Fibroblast of the aortic adventitia (primary cell): ENCODE measurements at regions not wholly inside any gene's neighbourhood (a gene's known extent, or its start where the extent isn't known, plus 50 kb on each side); places are given as distances from the start of the nearest gene placed in this dataset.
A peak's percentile ranks its signal among the peaks of the same experiment; 100 is the strongest.

Source experiments
- DNase-seq: peaks from one replicate; pipeline ENCODE4 v3.0.0-alpha.2; 2010; ENCODE audit warnings: low read depth
- H3K4me3 ChIP-seq: 2 replicates; pipeline ENCODE4 v1.5.1; 2011; ENCODE audit warnings: low read depth, mild to moderate bottlenecking, control low read depth, low read length, moderate library complexity
- TF ChIP-seq, protein P1 (sequence below): IDR thresholded peaks from 2 replicates; pipeline ENCODE4 v1.5.1; 2011; ENCODE audit warnings: mild to moderate bottlenecking, low read length, control low read depth, inconsistent platforms; ENCODE audit not compliant: insufficient read depth

DNA sequence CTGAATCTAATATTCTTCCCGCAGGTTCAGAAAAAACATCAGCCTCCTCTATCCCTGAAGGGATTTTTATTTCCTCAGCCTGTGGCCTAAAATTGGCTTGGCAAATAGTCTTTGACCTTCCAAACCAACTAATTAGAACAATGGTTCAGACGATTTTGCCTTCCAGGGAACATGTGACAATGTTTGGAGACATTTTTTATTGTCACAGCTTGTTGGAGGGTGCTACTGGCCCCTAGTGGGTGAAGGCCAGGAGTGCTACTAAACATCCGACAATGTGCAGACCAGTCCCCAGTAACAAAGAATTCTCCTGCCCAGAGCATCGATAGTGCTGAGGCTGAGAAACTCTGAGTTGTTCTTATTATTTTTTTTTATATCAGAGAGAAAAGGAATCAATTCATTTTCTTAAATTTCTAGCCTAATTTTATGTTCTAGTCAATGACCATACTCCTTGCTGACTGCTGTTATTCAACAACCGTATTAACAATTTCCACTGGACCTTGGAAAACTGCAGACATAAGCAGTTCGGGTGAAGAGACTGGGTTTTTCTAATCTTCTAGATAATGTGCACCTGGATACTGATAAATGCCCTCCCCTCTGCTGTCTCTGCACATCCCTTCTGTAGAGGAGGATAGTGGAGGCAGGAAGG lies 280.7 kb downstream of the LMX1A start:
- DNase-seq: peak; percentile 33
- TF ChIP-seq, protein P1, sequence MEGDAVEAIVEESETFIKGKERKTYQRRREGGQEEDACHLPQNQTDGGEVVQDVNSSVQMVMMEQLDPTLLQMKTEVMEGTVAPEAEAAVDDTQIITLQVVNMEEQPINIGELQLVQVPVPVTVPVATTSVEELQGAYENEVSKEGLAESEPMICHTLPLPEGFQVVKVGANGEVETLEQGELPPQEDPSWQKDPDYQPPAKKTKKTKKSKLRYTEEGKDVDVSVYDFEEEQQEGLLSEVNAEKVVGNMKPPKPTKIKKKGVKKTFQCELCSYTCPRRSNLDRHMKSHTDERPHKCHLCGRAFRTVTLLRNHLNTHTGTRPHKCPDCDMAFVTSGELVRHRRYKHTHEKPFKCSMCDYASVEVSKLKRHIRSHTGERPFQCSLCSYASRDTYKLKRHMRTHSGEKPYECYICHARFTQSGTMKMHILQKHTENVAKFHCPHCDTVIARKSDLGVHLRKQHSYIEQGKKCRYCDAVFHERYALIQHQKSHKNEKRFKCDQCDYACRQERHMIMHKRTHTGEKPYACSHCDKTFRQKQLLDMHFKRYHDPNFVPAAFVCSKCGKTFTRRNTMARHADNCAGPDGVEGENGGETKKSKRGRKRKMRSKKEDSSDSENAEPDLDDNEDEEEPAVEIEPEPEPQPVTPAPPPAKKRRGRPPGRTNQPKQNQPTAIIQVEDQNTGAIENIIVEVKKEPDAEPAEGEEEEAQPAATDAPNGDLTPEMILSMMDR: peak; percentile 71
- H3K4me3 ChIP-seq: no peak overlapping the region

DNA sequence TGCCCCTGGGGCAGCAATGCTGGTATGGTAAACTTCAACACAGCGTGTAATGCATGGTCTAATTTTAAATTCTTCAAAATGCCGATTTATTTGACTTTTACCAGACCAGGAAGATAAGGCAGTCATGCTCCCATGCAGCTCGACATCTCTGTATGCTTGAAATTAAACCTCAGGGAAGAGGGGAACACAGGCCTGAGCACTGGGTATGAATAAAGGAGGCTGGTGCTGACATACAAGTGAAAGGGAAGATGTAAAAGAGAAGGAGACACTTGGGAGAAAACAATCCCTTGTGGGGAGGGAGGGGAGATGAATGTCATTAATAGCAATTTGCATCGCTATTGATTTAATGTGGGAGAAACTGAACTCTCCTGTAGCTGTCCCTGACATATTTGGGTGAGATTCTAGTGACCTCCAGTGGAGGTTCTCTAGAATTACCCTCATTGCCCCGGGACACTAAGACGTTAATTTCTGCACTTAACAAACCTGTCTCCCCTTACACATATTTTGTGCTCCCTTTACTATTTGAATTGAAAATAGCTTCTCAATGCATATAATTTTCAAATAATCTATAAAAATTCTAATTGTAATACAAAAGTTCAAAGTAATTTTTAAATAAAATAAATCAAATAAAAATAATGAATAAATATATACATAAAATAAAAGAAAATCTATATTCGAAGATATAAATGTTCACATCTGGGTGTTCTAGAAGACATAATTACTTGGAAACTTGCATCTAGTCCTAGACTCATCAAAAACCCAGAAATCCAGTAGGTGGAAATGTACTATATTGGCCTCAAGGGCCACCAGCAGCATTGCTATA lies 283.1 kb downstream of the LMX1A start:
- H3K4me3 ChIP-seq: no peak overlapping the region
- TF ChIP-seq, protein P1: peak; percentile 81
- DNase-seq: peak; percentile 73

DNA sequence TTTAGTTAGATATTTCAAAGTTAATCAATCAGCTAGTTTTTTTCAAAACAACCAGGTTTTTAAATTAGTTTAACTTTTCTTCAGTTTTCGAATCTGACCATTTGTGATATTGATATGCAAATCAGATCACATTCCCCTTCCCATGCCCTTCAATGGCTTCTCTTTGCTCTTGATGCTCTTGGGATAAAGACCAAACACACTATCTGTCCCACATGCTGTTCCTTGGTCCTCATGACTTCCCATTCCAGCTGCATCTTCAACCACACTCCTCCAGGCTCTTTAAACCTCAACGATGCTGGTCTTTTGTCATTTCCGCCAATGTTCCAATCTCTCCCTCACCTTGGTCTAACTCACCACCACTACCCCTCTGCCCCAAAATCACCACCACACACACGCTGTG lies 285.8 kb downstream of the LMX1A start:
- DNase-seq: no peak
- no peak overlapping the region for H3K4me3 ChIP-seq
- TF ChIP-seq, protein P1: no peak

DNA sequence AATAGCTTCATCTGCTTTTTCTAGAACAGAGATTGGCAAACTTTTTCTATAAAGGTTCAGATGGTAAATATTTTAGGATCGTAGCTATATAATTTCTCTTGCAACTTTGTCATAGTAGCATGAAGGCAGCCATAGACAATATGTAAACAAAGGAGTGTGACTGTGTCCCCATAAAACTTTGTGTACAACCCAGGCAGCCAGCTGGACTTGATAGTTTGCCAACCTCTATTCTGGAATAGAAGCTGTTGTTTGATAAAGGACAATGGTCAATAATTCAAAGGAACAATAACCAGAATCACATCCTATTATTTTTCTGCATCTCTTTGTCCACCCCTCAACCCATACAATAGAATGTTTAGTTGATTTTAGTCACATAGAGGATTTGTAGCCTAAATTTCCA lies 286.7 kb downstream of the LMX1A start:
- H3K4me3 ChIP-seq: no peak overlapping the region
- TF ChIP-seq, protein P1: no peak
- DNase-seq: no peak

DNA sequence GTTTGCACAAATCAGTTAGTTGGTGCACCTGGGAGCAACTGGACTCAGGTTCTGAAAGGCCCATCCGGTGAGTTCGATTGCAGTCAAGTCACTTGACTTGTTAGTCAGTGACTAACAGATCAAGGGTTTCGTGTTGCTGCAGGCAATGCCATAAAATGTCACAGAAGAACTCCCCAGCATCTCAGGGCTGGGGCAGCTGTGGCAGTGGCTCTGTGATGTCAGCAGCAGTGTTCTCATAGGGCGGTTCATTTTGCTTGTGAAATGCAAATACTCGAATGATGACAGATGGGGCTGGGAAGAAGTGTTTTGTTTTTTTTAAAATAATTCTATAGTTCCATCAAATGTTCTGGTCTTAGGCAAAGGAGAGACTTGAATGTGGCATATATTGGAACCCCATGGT lies 287.8 kb downstream of the LMX1A start:
- no peak overlapping the region for H3K4me3 ChIP-seq
- TF ChIP-seq, protein P1: no peak
- no peak for DNase-seq

DNA sequence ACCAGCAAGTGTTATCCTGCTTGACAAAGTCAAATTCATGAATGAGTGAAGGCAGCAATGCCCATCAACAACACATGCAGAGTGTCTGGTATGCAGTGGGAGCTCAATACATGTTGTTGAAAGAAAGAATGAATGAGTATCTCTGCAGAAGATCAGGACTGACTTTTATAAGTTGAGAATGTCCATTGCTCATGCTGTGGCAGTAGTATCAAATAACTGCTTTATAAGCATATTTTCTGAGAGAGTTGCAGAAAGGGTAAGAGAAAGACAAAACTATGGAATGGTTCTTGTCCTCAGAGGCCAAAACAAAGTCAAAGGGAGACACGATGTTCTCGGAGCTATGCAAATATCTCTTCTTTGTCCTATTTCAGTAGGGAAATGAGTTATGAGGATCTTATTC lies 288.7 kb downstream of the LMX1A start:
- TF ChIP-seq, protein P1: no peak
- DNase-seq: no peak
- no peak overlapping the region for H3K4me3 ChIP-seq
